DOHH2 (cell line): ENCODE measurements at regions not wholly inside any gene's neighbourhood (a gene's known extent, or its start where the extent isn't known, plus 50 kb on each side); places are given as distances from the start of the nearest gene placed in this dataset.
"Not testable (repeated sequence)": the region's sequence is repeated elsewhere in the genome, so short reads cannot be mapped to it uniquely, and the experiment has no call there.

Source experiments
- H3F3A ChIP-seq: fragments of 200-600 bp; sonication (generic), shearing (Covaris generic); 2 replicates; pipeline ENCODE4 v1.6.0; 2016; ENCODE audit warnings: antibody characterized with exemption, mild to moderate bottlenecking; ENCODE audit not compliant: control insufficient read depth, insufficient read depth
- H3K27ac ChIP-seq: fragments of 200-600 bp; sonication (generic); 2 replicates; pipeline ENCODE4 v1.5.1; 2014; ENCODE audit warnings: low read depth, mild to moderate bottlenecking, low read length, moderate library complexity
- H3K27me3 ChIP-seq: fragments of 200-600 bp; sonication (generic); 2 replicates; pipeline ENCODE4 v1.6.1; 2014; ENCODE audit warnings: mild to moderate bottlenecking, low read length, mixed read lengths; ENCODE audit not compliant: control insufficient read depth
- H3K36me3 ChIP-seq: fragments of 200-600 bp; sonication (generic); 2 replicates; pipeline ENCODE4 v1.6.1; 2014; ENCODE audit warnings: mild to moderate bottlenecking, low read length, moderate library complexity, mixed read lengths; ENCODE audit not compliant: control insufficient read depth
- H3K4me1 ChIP-seq: fragments of 200-600 bp; sonication (generic); 2 replicates; pipeline ENCODE4 v1.6.1; 2014; ENCODE audit warnings: mild to moderate bottlenecking, low read length, mixed read lengths; ENCODE audit not compliant: control insufficient read depth
- H3K4me2 ChIP-seq: fragments of 200-600 bp; sonication (generic); 2 replicates; pipeline ENCODE4 v1.6.0; 2014; ENCODE audit warnings: mild to moderate bottlenecking, low read length, moderate library complexity
- H3K4me3 ChIP-seq: fragments of 200-600 bp; sonication (generic); 2 replicates; pipeline ENCODE4 v1.5.1; 2014; ENCODE audit warnings: mild to moderate bottlenecking, low read length, mixed read lengths
- H3K79me2 ChIP-seq: fragments of 200-600 bp; sonication (generic); 2 replicates; pipeline ENCODE4 v1.6.1; 2014; ENCODE audit warnings: mild to moderate bottlenecking, low read length, mixed read lengths; ENCODE audit not compliant: control insufficient read depth
- H3K9me2 ChIP-seq: fragments of 200-600 bp; sonication (generic); replicated peaks from 2 replicates; pipeline ENCODE4 v1.6.1; 2014; ENCODE audit warnings: mild to moderate bottlenecking, low read length, mixed read lengths; ENCODE audit not compliant: control insufficient read depth
- H3K9me3 ChIP-seq: fragments of 200-600 bp; sonication (generic); 2 replicates; pipeline ENCODE4 v1.6.1; 2014; ENCODE audit warnings: antibody characterized with exemption, low read length, mixed read lengths; ENCODE audit not compliant: control insufficient read depth, insufficient read depth
- H4K20me1 ChIP-seq: fragments of 200-600 bp; sonication (generic); 2 replicates; pipeline ENCODE4 v1.6.0; 2014; ENCODE audit warnings: low read depth, mild to moderate bottlenecking, antibody characterized with exemption, low read length, moderate library complexity; ENCODE audit not compliant: control insufficient read depth, insufficient read depth
- EZH2phosphoT487 ChIP-seq: fragments of 200-600 bp; sonication (generic); IDR thresholded peaks from 2 replicates; pipeline ENCODE4 v1.6.1; 2017; ENCODE audit warnings: borderline replicate concordance, mild to moderate bottlenecking, antibody characterized with exemption, low read length, moderate library complexity, mixed read lengths
- TF ChIP-seq, protein P1 (sequence below): fragments of 200-600 bp; sonication (generic); IDR thresholded peaks from one replicate; pipeline ENCODE4 v1.5.1; 2014; ENCODE audit warnings: antibody characterized with exemption, mild to moderate bottlenecking, low read depth, low read length; ENCODE audit not compliant: poor library complexity, severe bottlenecking

- Histone ChIP-seq H3K36me3 (no peaks in the 10 kb centered on the region), H3F3A (no peaks in the 10 kb centered on the region), H4K20me1 (no peaks in the 10 kb centered on the region), H3K4me2 (no peak overlapping the region), H3K27me3 (no peaks in the 10 kb centered on the region), H3K4me1 (no peaks in the 10 kb centered on the region), H3K4me3 (no peak overlapping the region), H3K27ac (no peak overlapping the region), H3K9me2 (no peaks in the 10 kb centered on the region), H3K79me2 (no peaks in the 10 kb centered on the region), H3K9me3 (no peaks in the 10 kb centered on the region)
- TF ChIP-seq, protein P1, sequence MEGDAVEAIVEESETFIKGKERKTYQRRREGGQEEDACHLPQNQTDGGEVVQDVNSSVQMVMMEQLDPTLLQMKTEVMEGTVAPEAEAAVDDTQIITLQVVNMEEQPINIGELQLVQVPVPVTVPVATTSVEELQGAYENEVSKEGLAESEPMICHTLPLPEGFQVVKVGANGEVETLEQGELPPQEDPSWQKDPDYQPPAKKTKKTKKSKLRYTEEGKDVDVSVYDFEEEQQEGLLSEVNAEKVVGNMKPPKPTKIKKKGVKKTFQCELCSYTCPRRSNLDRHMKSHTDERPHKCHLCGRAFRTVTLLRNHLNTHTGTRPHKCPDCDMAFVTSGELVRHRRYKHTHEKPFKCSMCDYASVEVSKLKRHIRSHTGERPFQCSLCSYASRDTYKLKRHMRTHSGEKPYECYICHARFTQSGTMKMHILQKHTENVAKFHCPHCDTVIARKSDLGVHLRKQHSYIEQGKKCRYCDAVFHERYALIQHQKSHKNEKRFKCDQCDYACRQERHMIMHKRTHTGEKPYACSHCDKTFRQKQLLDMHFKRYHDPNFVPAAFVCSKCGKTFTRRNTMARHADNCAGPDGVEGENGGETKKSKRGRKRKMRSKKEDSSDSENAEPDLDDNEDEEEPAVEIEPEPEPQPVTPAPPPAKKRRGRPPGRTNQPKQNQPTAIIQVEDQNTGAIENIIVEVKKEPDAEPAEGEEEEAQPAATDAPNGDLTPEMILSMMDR: no peak
- TF ChIP-seq EZH2phosphoT487: no peak
Observed at GRCh38 chr3:87548271-87548670, 271.9 kb upstream of the POU1F1 start.

DNA sequence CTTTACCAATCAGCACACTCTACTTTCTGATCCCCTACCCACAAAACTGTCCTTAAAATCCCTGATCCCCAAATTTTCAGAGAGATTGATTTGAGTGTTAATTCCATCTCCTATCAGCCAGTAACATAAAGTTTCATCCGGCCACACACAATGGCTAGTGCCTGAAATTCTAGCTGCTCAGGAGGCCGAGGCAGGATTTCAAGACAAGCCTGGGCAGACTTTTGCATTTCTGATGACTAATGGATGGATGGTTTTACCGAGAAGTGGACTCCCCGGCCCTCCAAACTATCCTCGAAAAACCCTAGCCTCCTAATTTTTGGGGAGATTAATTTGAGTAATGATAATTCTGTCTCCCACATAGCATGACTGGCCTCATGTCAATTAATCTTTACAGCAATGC, 269.8 kb upstream of the POU1F1 start:
- Histone ChIP-seq H3K9me2 (no peaks in the 10 kb centered on the region), H3K4me2 (no peak overlapping the region), H3F3A (no peaks in the 10 kb centered on the region), H3K27ac (no peak overlapping the region), H4K20me1 (no peaks in the 10 kb centered on the region), H3K4me3 (no peak overlapping the region), H3K27me3 (no peaks in the 10 kb centered on the region), H3K36me3 (no peaks in the 10 kb centered on the region), H3K79me2 (no peaks in the 10 kb centered on the region), H3K9me3 (no peaks in the 10 kb centered on the region), H3K4me1 (no peaks in the 10 kb centered on the region)
- TF ChIP-seq, protein P1: no peak
- no peak for TF ChIP-seq EZH2phosphoT487

GRCh38 chr3:87543408-87543807, 267.0 kb upstream of the POU1F1 start:
- H3K36me3 ChIP-seq, H3F3A ChIP-seq: not testable (repeated sequence)

DNA sequence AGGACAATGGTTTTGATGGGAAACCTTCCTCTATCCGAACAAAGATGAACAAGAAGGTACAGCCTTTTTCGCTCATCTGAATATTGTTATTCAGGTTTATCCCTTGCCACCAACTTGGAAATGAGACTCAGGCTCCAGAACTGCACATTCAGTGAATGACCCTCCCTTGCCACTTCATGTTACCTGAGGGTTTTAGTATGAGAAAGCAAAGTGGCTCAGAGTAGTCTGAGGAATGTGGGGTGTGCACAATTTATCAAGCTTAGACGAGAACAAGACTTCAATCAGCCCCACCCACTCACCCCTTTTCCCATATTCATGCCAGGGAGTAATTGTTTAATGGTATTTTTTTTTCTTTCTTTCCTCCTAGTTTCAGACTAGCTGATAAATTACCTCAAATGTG, 265.3 kb upstream of the POU1F1 start:
- Histone ChIP-seq H3K9me3 (no peaks in the 10 kb centered on the region), H3K4me3 (no peak overlapping the region), H4K20me1 (no peaks in the 10 kb centered on the region), H3K9me2 (no peaks in the 10 kb centered on the region), H3K79me2 (no peaks in the 10 kb centered on the region), H3F3A (no peaks in the 10 kb centered on the region), H3K4me2 (no peak overlapping the region), H3K36me3 (no peaks in the 10 kb centered on the region), H3K4me1 (no peaks in the 10 kb centered on the region), H3K27ac (no peak overlapping the region), H3K27me3 (no peaks in the 10 kb centered on the region)
- TF ChIP-seq, protein P1: no peak
- TF ChIP-seq EZH2phosphoT487: no peak

More at GRCh38 chr3:87543408-87543807, 267.0 kb upstream of the POU1F1 start:
- not testable (repeated sequence) for H3K9me3 ChIP-seq, H3K27me3 ChIP-seq, H4K20me1 ChIP-seq, H3K9me2 ChIP-seq, H3K27ac ChIP-seq, H3K4me3 ChIP-seq, H3K4me2 ChIP-seq, H3K79me2 ChIP-seq, H3K4me1 ChIP-seq

GRCh38 chr3:87538722-87539121, 262.3 kb upstream of the POU1F1 start:
- H3K36me3 ChIP-seq, H3K4me2 ChIP-seq, H3F3A ChIP-seq, H3K9me3 ChIP-seq, H3K79me2 ChIP-seq, H3K4me1 ChIP-seq, H4K20me1 ChIP-seq, H3K4me3 ChIP-seq, H3K27me3 ChIP-seq, H3K9me2 ChIP-seq, H3K27ac ChIP-seq: not testable (repeated sequence)
